ENCODE measurements at regions not wholly inside any gene's neighbourhood (a gene's known extent, or its start where the extent isn't known, plus 50 kb on each side); places are given as distances from the start of the nearest gene placed in this dataset.

DNA sequence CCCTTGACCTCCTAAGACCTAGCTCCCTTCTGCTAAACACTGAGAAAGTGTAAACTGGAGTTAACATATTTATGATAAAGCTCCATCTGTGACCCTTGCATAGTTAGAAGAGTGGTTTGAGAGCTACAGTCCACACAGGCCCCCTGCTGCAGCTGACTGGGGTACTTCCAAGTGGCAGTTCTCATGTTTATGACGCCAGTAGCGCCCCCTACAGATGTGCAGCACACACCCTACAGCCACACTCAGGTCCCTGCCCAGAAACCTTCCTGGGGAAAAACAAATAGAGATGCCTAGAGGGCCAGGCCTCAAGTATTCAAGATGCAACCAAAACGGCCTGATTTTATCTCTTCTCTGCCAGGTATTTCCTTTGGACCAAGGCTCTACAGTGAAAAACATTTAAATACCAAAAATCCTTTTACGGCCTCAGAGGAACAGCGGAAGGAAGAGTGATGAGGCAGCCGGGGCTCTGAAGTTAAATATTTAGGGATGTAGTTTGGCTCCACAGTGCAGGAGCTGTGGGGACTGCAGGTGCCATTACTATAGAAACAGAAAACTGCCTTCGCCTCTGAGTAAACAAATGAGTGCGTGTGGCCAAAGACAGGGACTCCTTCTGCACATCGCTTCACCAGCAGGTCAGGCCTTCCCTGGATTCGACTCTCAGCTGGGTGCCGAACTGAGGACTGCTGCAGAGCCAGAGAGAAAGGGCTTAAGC lies 553.1 kb downstream of the EFNB2 start:
- H3K27ac Mint-ChIP-seq, result no peak overlapping the region
- H3K79me2 ChIP-seq (replicated peaks; ENCODE audit: insufficient read depth), result no peaks in the 10 kb centered on the region
- H3K9me2 ChIP-seq (ENCODE audit: insufficient read depth), result 0 out of 2 replicates have a peak, but pooled peaks cover 3% of the 10 kb centered on the region
- H3K4me1 Mint-ChIP-seq, result peaks cover 2% of the 10 kb centered on the region; the same call in 2 of the 3 replicates
- H3K4me3 Mint-ChIP-seq, result no peak overlapping the region
- no peaks in the 10 kb centered on the region for H3K4me1 ChIP-seq (ENCODE audit: insufficient read depth)
- H4K20me1 ChIP-seq (replicated peaks; ENCODE audit: insufficient read depth), result no peaks in the 10 kb centered on the region
- no peaks in the 10 kb centered on the region for H3F3A ChIP-seq (replicated peaks; ENCODE audit: low read depth)
- no peaks in the 10 kb centered on the region for H3K27me3 ChIP-seq (ENCODE audit: insufficient read depth)
- DNase-seq (ENCODE audit: low spot score), result peak; percentile 70
- no peaks in the 10 kb centered on the region; the same call in 2 of the 3 replicates for H3K9me3 Mint-ChIP-seq
- H3K4me2 ChIP-seq, result no peak overlapping the region
- H3K27me3 Mint-ChIP-seq (ENCODE audit: insufficient read depth, low read depth, poor library complexity), result peaks cover 4% of the 10 kb centered on the region
- peak; percentile 93 for ATAC-seq
- no peaks in the 10 kb centered on the region for H3K36me3 ChIP-seq (ENCODE audit: insufficient read depth)
- H3K4me3 ChIP-seq, result no peak overlapping the region
- H2AFZ ChIP-seq, result no peak overlapping the region
- peaks cover 2% of the 10 kb centered on the region; the same call in 1 of the 3 replicates for H3K36me3 Mint-ChIP-seq (ENCODE audit: low read depth)
- H3K27ac ChIP-seq (ENCODE audit: low read depth), result no peak overlapping the region
- TF ChIP-seq, protein P1, sequence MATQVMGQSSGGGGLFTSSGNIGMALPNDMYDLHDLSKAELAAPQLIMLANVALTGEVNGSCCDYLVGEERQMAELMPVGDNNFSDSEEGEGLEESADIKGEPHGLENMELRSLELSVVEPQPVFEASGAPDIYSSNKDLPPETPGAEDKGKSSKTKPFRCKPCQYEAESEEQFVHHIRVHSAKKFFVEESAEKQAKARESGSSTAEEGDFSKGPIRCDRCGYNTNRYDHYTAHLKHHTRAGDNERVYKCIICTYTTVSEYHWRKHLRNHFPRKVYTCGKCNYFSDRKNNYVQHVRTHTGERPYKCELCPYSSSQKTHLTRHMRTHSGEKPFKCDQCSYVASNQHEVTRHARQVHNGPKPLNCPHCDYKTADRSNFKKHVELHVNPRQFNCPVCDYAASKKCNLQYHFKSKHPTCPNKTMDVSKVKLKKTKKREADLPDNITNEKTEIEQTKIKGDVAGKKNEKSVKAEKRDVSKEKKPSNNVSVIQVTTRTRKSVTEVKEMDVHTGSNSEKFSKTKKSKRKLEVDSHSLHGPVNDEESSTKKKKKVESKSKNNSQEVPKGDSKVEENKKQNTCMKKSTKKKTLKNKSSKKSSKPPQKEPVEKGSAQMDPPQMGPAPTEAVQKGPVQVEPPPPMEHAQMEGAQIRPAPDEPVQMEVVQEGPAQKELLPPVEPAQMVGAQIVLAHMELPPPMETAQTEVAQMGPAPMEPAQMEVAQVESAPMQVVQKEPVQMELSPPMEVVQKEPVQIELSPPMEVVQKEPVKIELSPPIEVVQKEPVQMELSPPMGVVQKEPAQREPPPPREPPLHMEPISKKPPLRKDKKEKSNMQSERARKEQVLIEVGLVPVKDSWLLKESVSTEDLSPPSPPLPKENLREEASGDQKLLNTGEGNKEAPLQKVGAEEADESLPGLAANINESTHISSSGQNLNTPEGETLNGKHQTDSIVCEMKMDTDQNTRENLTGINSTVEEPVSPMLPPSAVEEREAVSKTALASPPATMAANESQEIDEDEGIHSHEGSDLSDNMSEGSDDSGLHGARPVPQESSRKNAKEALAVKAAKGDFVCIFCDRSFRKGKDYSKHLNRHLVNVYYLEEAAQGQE (IDR thresholded peaks at IDR 0.05; ENCODE audit: unreplicated experiment), result no peak
- TF ChIP-seq, protein P2, sequence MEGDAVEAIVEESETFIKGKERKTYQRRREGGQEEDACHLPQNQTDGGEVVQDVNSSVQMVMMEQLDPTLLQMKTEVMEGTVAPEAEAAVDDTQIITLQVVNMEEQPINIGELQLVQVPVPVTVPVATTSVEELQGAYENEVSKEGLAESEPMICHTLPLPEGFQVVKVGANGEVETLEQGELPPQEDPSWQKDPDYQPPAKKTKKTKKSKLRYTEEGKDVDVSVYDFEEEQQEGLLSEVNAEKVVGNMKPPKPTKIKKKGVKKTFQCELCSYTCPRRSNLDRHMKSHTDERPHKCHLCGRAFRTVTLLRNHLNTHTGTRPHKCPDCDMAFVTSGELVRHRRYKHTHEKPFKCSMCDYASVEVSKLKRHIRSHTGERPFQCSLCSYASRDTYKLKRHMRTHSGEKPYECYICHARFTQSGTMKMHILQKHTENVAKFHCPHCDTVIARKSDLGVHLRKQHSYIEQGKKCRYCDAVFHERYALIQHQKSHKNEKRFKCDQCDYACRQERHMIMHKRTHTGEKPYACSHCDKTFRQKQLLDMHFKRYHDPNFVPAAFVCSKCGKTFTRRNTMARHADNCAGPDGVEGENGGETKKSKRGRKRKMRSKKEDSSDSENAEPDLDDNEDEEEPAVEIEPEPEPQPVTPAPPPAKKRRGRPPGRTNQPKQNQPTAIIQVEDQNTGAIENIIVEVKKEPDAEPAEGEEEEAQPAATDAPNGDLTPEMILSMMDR (conservative IDR thresholded peaks at IDR 0.05; ENCODE audit: low read depth in 2 of 2), result peak; percentile 70 to 72

DNA sequence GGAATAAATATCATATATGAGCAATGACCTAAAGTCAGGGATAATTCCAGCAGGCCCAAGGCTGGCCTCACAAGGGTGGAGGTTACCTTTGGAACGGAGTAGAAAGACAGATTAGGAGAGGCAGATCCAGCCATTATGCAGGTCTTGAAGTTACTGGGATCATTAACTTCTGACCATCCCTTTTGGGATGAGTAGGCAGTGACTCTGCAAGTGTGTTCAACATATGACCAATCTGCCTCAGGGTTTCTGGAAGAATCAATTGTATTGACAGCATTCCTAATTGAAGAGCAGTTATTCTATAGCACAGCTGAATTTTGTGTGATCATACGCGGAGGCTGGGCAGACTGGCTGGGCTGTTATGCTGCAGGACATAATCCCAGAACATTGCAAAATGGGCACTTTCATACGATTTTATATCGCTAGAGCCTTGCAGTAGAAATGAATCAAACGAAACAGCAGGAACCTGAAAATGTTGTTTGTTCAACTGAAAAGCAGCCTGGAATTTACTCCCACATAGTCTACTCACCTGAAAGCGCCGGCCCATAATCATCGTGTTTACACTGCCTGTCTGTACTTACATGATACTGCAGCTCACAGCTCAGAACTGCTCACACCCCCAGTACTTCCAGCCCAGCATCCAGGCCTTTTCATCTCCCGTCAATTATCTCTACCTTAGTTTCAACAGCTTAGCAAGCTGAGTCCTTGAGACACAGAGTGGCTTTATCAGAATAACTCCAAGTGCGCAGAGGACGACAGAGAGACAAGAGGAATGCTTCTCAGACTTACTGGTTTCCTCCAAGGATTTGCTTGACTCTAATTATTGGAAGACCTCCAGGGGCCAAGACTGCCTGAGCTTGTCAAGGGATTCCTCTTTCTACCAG lies 556.1 kb downstream of the EFNB2 start:
- Histone ChIP-seq H3K4me2 (no peak overlapping the region), H3F3A (replicated peaks; ENCODE audit: low read depth) (no peaks in the 10 kb centered on the region), H3K36me3 (ENCODE audit: insufficient read depth) (no peaks in the 10 kb centered on the region), H3K4me1 (ENCODE audit: insufficient read depth) (no peaks in the 10 kb centered on the region), H3K27me3 (ENCODE audit: insufficient read depth) (no peaks in the 10 kb centered on the region), H4K20me1 (replicated peaks; ENCODE audit: insufficient read depth) (no peaks in the 10 kb centered on the region), H2AFZ (no peak overlapping the region), H3K27ac (ENCODE audit: low read depth) (no peak overlapping the region), H3K9me2 (ENCODE audit: insufficient read depth) (0 out of 2 replicates have a peak, but pooled peaks cover 9% of the 10 kb centered on the region), H3K4me3 (no peak overlapping the region), H3K79me2 (replicated peaks; ENCODE audit: insufficient read depth) (no peaks in the 10 kb centered on the region)
- Mint-ChIP-seq H3K27me3 (ENCODE audit: insufficient read depth, low read depth, poor library complexity) (peaks cover 4% of the 10 kb centered on the region), H3K4me1 (peaks cover 2% of the 10 kb centered on the region; the same call in 2 of the 3 replicates), H3K36me3 (ENCODE audit: low read depth) (peaks cover 3% of the 10 kb centered on the region; the same call in 2 of the 3 replicates), H3K4me3 (no peak overlapping the region), H3K9me3 (no peaks in the 10 kb centered on the region; the same call in 2 of the 3 replicates), H3K27ac (no peak overlapping the region)
- DNase-seq (ENCODE audit: low spot score) (no peak), ATAC-seq (no peak)
- TF ChIP-seq, protein P2 (conservative IDR thresholded peaks at IDR 0.05; ENCODE audit: low read depth in 2 of 2), result no peak
- no peak for TF ChIP-seq EZH2 (IDR thresholded peaks at IDR 0.05; ENCODE audit: low read depth, unreplicated experiment)
- TF ChIP-seq ZNF114 (CRISPR knock-in tag; IDR thresholded peaks at IDR 0.05), result no peak
- no peak for TF ChIP-seq EZH2phosphoT487 (IDR thresholded peaks at IDR 0.05; ENCODE audit: unreplicated experiment)
- no peak for TF ChIP-seq ZNF331 (CRISPR knock-in tag; IDR thresholded peaks at IDR 0.05; ENCODE audit: low read depth)
- no peak for TF ChIP-seq POLR2AphosphoS5 (IDR thresholded peaks at IDR 0.05; ENCODE audit: low read depth)
- no peak for TF ChIP-seq STAT1 (IDR thresholded peaks at IDR 0.05; ENCODE audit: unreplicated experiment)
- TF ChIP-seq CREB1 (CRISPR knock-in tag; IDR thresholded peaks at IDR 0.05; ENCODE audit: low read depth), result no peak

Data from GM23338 (cell line).